NCI-H82 treated with DMSO at 0.1 percent for 48 hours (cell line): ENCODE measurements at regions not wholly inside any gene's neighbourhood (a gene's known extent, or its start where the extent isn't known, plus 50 kb on each side); places are given as distances from the start of the nearest gene placed in this dataset.

Source experiments
- DNase-seq: peaks from one replicate; lab custom pipeline; 2025; ENCODE audit not compliant: unreplicated experiment; lab: John Stamatoyannopoulos, UW

DNA sequence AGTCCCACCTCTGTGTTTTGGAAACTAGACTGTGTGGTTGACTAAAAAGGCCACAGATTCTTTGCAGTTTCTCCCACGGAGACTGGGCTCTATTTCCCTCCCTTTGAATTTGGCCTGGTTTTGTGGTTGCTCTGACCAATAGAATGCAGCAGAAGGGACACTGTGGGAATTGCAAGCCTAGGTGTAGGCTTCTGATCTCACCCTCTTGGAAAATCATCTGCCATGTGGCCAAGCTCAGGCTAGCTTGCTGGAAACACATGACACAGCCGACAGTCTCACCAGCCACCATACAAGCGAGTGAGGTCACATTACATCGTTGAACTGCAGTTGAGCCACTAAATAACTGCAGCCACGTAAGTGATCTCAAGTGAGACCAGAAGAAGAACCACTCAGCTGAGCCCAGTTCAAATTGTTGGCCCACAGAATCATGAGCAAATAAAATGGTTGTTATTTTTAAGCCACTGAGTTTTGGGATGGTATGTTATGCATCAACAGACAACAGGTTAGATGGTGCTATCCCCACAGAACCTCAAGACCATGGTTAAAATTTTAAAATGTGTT lies 319.1 kb upstream of the MEX3C start:
- no peak for DNase-seq

DNA sequence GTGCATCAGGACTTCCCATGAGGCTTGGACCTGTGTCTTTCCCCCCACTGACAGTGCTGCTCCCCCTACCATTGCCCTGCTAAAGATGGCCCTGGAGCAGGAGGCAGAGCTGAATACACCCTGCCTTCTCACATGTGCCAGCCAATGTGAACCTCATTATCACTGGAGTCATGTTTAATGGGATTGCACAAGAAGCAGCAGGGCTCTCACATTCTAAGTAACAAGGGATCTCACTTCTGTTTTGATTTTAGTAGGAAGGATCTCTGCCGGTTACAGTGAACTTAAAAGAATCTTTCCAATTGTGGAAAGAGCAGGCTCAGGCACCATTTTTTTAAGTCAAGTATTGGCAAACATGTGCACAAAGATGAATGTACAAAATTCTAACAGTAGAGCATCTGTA lies 322.1 kb upstream of the MEX3C start:
- peak; percentile 11 for DNase-seq

DNA sequence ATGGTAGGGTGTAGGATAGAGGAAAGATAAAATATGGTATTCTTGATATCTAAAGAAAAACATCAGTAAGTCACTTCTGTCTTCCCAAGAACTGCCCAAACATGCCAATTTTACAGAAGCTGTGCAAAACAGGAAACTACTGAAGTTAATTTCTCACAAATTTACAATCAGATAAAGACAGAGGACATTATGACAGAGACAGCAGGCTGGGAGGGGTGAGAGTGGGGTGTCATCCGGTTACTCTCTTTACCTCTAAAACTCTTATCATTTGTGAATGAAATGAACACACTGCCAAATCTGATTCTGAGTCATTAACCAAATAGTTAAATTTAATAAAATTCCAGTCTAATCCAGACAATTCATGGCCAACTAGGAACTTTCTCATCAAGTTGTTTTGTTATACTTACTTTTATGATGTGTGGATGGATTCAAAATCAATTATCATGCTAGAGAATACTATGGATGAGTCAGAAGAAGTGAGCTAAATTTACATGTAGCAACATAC lies 323.2 kb upstream of the MEX3C start:
- no peak for DNase-seq

DNA sequence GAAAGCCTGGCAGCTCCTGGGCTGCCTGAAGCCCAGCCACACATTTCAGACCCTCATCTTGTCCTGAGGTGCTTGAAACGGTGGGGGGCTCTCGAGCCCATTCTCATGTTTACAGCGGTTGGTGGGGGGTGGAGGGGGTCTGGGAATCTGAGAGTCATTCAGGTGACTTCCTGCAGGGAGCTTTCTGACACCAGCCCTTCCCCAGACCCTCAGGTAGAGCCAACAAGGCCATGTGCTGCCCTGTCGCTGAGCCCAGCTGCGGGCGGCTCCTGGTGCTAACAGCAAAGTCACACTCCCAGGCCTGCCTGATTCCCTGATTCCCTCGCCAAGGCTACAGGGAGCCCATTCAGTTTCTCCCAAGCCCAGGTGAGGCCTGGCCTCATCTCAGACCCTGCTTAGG lies 324.9 kb upstream of the MEX3C start:
- no peak for DNase-seq

DNA sequence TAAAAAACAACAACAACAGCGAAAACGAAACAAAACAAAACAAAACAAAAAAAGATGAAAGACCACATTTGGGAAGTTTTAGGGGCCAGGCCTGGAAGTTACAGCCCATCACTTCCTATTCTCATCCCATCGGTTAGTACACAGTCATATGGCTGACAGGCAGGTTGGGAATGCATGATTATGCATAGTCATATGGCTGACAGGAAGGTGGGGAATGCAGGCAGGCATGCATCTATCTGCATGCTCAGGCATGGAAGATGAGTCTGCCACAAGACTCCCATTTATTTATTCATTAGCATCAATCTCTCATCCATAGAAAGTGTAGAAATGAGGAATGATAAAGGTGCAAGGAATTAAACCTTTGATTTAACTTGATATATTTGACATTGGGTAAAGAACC lies 325.3 kb upstream of the MEX3C start:
- DNase-seq: no peak

DNA sequence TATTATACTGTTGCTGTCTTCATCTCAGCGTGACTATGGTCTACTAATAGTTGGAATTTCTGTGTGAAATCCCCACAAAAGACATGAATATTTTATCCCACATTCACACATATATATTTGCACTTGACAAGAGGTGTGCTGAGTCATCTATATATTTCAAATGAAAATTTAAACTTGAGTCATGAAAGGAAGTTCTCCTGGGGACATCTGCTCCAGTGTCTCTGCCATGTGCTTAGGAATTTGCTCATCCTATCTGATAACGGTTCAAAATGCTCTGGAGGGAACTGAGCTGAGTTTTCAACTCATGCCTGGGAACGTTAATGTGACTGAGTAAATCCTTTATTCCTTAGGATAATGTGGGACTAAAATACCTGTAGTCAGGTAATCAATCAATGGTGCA lies 326.2 kb upstream of the MEX3C start:
- DNase-seq: no peak

DNA sequence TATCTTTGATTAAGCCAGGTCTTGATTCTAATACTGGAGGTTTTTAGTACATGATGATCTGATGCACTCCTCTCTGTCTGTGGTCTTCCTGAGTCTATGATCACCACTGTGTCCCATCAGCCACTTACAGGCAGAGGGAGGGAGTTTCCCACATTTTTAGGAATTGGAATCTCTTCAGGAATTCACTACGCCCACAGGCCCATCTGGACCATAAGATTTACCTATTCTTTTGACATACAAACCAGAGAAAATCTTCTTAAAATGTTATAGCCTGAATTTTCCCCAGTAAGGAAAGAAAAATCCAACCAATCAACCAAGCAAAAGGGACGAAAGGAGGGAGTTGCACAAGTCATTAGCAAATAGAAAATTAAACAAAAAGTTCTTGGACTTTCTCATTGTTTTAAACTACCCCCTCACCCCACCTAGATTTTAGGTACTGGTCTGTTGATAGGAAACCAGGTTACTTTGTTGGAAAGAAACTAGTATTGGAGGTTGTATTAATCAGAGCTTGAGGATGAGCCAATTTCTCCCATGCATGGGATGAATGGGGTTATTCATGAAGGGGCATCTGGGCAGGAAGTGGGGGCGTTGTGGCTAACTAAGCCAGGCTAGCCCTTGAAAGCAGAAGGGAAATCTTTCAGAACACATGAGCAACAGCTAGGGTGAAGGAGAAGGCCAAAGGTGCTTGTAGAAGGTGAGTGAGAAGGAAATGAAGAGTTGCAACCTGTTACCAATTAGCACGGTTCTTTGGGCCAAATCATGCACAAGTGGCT lies 328.2 kb upstream of the MEX3C start:
- no peak for DNase-seq

DNA sequence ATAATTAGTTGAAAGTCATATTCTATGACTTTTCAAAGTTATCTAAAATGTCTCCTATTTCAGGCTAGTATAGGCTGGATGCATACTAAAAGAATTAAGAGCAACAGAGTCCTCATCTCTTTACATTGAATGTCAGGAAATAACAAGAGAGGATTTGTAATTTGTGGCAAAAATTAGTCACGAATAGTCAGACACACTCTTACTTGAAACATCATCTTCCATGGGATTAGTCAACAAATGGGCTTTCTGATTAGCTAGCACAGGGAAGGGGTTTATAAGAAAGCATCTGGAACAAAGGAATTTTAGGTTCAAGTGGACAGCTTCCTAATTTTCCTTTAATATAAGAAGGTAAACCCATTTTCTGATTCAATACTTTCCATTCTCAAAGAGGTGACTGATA lies 330.3 kb upstream of the MEX3C start:
- no peak for DNase-seq

DNA sequence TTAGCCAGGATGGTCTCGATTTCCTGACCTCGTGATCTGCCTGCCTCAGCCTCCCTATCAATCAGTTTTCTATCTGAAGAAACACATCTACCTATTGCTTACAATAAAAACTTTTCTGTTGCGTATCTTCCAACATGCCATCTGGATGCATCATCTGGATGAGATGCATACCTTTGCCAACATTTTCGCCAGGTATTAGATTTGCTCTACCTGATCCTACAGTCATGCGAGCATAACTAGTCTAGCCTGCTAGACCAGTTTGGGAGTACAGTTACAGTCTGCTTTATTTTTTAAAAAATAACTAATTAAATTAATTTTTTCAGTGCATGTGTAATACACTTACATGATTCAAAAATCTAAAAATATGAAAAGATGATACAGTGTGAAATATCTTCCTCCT lies 334.0 kb upstream of the MEX3C start:
- DNase-seq: no peak

DNA sequence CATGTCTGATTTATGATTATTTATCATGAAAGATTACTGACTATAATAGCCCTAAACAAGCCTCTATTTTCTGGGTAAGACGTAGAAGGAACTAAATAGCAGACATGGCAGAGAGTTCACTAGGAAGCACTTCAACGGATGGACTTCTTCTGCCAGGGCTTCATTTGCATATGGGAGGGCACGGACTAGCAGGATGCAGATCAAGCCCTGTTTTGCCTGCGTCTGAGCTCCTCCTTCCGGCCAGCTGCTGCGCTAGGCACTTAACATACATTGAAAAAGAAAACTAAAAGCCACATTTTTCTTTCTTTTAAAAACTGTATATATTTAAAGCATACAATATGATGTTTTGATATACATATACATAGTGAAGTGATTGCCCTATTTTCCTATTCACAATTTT lies 340.0 kb upstream of the MEX3C start:
- peak; percentile 46 for DNase-seq

DNA sequence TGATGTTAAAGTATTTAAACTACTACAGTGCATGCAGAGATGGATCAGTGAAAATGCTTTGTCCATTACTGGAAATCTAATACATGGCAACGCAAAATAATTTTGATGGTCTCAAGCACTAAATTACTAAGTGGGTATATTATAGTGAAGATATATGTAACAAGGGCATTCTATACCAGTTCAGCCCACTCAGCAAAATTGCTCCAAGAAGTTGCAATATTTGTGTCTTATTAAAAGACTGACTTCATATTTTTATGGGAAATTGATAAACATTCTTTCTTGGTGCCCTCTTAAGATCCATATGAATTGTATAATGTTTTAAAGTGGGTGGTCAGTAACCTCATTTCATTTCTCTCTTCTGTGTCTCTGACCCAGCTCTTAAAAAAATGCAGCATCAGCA lies 343.1 kb upstream of the MEX3C start:
- DNase-seq: no peak

DNA sequence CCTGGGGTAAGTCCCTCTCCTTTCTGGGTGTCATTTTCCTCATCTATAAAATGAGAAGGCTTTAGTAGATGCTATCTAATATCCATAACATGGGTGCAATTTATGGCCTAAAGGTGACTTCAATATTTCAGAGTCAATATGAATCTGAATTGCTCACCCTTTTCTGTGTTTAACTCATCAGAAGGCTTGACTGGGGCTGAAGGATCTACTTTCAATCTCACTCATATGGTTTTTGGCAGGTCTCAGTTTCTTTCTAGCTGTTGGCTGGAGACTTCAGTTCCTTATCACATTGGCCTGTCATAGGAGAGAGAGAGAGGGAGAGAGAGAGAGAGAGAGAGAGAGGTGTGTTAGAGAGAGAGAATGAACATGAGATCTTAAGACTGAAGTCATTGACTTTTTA lies 343.7 kb upstream of the MEX3C start:
- no peak for DNase-seq

DNA sequence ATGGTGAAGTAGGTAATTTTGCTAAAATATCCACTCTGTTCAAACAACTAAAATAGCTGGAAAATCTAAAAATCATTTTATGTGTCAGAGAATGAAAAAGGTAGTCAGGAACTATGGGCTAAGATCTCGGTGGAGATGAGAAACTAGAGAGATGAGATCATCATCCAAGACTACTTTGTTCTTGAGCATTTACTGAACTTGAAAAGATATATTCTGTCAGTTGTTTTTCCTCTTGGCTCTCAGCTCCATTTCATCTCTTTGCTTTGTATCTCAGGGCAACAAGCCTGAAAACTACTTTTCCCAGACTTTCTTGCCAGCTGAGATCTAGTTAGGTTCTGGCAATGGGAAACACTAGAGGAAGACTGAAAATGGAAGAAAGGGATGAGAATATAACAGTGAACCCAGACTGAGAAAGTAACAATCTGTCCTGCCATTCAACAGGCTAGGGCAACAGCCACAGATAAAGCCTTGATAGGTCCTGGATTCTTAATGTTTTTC lies 346.2 kb upstream of the MEX3C start:
- no peak for DNase-seq

DNA sequence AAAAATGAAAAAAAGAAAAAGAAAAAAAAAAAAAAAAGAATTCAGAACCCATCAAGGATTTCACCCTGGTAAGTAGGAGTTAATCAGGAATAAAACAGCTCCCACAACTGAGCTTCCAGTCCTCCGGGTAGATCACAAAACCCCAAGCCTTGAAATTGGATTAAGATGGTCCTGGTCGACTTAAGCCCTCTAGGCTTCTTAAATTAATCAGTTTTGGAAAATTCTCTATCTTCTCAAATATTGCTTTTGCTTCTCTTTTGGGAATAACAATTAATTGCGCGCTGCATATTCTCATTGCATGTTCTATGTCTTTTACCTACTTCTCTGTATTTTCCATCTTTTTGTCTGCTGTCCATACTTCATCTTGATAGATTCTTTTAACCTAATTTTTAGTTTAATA lies 348.0 kb upstream of the MEX3C start:
- DNase-seq: peak; percentile 74

DNA sequence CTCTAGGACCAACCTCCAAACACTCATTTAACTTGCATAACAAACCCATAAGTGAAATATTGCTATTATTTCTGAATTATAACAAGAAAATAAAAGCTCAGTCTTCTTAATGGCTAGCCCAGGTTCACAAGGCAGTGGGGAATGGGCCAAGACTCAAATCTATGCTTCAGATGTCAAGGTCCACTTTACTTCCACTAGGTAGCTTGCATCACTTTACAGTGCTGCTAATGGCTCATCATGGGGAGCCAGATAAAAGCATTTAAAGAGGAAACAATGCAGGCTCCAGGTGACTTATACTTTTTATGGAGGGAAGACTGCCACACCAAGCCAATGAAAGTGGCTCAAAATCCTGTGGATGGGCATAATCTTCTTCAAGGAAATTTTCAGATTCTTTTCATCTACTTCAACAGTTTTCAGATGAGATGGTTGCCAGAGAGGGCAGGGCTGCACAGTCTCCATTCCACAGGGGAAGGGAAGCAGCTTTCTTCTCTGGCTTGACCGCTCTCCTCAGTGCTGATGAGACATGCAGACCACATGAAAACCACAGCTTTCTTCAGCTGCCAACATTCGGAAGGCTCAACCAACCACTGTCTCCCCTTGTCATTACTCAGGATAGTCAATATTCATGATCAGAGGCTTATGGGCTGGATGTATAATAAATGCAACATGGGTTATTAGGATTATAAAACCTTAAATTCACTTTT lies 361.9 kb upstream of the MEX3C start:
- DNase-seq: no peak

DNA sequence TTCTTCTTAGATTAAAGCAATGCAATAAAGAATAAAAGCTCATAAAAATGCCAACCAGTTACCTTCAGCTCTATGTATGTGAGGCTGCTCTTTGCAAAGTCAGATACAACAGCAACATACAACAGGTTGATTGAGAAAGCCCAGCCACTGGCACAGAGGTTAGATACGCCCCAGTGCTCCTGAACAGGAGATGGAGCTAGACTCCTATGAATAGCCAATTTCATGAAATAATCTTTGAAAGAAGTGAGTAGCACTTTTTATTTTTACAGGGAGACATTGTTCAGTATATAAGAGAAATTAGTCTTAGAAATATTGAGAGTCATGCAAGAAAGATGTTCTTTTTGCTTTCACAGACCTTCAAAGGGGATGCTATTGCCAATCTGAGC lies 362.4 kb upstream of the MEX3C start:
- DNase-seq: no peak

DNA sequence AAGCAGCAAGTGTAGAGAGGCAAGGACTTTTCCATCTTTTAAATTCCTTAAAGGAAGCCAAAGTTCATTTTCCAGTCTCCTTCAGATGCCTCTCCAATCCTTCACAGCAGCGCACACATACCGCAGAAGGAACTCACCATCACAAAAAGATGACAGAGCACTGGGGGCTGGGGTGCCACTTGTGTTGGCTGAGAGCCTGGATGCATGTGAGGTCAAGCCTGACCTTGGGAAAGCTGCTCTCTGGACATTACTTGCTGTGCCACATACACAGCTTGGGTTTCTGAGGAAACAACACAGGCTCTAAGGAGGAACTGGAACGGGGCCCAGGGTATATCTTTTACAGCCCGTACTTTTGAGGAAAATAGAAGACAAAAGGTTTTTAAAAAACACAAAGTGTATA lies 364.3 kb upstream of the MEX3C start:
- DNase-seq: no peak

DNA sequence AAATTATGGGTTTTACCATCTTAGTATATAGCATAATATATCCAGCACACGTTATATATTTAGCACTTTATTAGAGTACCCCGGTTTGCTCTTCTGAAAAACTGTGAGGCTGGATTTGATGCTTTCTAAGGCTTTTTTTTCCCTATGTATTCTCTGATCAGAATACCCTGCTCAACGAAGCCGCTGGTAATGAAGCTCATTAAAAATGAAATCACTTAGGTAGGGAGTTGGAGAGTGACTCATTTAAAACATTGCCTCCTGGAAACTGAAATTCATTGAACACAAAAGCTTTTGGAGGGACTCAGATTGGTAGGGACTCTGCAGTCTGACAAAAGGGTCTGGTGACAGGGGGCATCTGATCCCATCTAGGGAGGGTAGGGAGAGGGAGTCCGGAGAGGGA lies 365.4 kb upstream of the MEX3C start:
- no peak for DNase-seq

DNA sequence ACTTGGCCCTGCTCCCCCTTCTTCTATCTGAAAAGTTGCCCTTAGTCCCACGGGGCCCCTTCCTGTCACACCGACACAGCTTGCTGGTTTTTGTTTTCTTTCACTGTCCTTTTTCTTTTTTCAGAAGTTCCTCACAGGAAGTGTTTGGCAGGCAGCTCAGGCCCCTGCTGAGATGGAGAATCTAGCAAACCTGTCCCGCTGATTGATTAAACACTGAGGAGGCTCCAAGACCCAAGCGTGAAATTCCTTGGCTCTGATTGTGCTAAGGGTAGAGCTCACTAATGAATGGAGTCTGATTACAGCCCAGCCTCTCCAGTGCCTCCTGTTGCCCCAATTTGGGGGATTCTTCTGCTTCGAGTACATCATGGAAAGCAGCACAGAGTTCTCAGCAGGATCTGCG lies 365.9 kb upstream of the MEX3C start:
- DNase-seq: no peak

DNA sequence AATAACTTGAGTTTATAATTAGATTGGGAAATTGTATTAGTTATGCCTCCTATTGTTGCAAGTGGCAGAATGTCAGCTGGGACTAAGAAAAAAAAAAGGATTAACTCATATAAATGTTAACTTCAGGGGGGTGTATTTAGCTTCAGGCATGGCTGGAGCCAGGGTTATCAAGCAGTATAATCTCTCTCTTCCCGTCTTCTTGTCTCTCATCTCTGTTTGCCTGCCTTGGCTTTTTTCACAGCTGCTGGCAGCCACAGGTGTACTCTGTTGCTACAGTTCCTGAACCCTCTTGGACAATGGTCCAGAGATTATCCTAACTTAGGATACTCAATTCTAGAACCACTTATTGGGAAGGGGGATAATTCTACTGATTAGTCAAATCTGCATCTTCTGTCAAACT lies 370.7 kb upstream of the MEX3C start:
- DNase-seq: peak; percentile 31

DNA sequence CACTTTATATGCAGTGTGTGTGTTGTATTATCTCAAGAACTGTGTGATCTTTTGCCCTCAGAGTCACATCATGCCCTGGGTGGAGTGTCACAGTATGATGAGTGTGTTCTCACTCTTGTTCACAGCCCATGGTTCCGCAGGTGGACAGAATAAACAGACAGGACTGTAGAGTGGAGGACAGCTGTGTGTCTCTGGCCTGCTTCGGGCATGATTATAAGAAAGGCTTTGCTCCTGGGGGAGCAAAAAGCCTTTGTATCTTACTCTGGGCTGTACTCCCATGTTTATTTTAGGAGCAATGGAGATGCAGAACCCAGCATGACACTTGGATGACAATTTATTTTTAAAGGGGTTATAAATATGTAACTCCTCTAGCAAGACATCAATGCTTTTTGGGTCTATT lies 371.7 kb upstream of the MEX3C start:
- no peak for DNase-seq

DNA sequence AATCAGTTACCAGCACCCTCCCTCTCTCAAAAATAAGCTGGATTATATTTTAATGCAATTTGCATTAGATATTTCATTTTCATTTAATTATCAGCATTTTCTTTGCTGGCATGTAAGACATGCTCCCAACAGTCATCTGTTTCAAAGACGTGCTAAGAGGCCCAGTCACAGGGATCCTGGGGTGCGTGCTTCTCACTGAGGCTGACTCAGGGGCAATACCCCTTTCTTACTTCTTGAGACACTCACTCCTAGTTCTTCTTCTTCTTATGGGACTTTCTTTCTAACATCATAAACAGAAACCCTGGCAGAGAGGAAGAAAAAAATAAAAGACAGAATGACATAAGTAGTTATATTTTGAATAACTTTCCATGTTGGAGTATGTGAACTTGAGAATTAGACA lies 372.1 kb upstream of the MEX3C start:
- no peak for DNase-seq
